ENCODE measurements at regions not wholly inside any gene's neighbourhood (a gene's known extent, or its start where the extent isn't known, plus 50 kb on each side); places are given as distances from the start of the nearest gene placed in this dataset.

DNA sequence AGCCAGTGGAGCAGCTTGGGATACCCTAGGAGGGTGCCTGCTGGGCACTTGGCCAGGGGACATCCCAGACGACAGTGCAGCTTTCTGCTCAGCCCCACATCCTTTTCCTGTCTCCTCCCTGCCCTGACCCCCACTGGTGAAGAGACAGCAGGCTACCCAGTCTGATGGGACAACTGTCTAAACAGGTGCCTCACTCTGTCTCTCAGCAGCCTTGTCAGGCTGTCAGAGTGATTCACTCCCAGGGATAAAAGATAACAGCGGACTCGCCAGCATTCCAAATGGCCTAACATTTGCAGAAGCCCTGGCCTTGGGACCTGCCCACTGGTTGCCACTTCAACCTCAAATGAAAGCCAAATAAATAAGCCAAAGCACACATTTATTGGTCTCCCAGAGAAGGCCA, 318.6 kb upstream of the PLET1 start:
- TF ChIP-seq, protein P1, sequence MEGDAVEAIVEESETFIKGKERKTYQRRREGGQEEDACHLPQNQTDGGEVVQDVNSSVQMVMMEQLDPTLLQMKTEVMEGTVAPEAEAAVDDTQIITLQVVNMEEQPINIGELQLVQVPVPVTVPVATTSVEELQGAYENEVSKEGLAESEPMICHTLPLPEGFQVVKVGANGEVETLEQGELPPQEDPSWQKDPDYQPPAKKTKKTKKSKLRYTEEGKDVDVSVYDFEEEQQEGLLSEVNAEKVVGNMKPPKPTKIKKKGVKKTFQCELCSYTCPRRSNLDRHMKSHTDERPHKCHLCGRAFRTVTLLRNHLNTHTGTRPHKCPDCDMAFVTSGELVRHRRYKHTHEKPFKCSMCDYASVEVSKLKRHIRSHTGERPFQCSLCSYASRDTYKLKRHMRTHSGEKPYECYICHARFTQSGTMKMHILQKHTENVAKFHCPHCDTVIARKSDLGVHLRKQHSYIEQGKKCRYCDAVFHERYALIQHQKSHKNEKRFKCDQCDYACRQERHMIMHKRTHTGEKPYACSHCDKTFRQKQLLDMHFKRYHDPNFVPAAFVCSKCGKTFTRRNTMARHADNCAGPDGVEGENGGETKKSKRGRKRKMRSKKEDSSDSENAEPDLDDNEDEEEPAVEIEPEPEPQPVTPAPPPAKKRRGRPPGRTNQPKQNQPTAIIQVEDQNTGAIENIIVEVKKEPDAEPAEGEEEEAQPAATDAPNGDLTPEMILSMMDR (IDR thresholded peaks at IDR 0.05), result no peak
- no peak for TF ChIP-seq ZFX (IDR thresholded peaks at IDR 0.05; ENCODE audit: borderline replicate concordance)
- H3K27ac ChIP-seq, result no peak overlapping the region

DNA sequence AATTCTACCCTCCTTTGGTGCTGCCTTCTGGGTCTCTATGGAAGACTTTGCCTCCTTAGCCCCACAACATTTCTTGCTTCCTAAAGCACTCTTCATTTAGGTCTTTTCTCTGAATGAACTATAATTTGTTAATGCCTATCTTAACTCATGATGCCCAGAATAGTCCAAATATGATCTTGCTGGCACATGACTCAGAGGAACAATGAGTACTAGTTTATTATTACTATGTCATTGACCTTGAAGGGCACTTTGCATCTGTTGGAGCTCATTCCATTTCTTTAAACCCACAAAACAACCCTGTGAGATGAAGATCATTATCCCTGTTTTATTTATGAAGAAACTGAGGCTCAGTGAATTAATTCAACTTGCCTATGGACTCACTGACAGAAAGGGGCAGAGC, 320.2 kb upstream of the PLET1 start:
- TF ChIP-seq, protein P1 (IDR thresholded peaks at IDR 0.05), result no peak
- TF ChIP-seq ZFX (IDR thresholded peaks at IDR 0.05; ENCODE audit: borderline replicate concordance), result no peak
- no peak overlapping the region for H3K27ac ChIP-seq

DNA sequence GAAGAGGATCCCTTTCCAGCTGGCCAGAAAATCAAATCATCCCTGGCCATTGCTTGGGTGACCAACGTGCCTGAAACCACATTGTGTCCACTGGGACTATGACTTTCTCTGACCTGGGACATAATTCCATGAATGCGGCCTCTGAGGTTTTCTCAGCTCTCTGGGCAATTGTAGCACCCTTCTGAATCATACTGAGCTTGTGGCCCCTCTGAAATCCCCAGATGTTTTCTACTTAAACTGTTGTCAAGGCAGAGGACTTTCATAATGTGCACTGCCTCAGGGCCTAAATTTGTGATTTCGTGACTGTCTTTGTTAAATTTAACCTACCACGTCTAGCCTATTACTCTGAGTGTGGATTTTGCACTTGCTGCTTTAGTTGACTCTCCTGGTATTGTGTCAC, 321.1 kb upstream of the PLET1 start:
- no peak overlapping the region for H3K27ac ChIP-seq
- TF ChIP-seq ZFX (IDR thresholded peaks at IDR 0.05; ENCODE audit: borderline replicate concordance), result no peak
- TF ChIP-seq, protein P1 (IDR thresholded peaks at IDR 0.05), result no peak

DNA sequence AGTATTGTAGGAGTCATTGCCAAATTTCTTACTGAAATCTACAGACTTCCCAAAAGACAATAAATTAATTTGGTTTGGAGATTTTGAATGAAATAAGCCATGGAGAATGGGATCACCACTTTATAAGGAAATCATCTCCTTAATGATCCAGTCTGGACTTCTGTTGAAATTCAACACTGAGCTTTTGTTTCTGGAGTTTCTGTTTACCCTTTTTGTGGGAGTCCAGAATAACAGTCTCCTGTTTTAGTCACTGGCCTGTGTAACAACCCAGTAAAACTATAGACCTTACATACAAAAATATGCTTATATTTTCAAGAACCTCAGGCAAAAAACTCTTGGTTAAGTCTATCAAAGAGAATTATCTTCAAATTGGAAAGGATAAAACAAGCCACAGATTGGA, 321.7 kb upstream of the PLET1 start:
- TF ChIP-seq ZFX (IDR thresholded peaks at IDR 0.05; ENCODE audit: borderline replicate concordance), result no peak
- TF ChIP-seq, protein P1 (IDR thresholded peaks at IDR 0.05), result no peak
- no peak overlapping the region for H3K27ac ChIP-seq

DNA sequence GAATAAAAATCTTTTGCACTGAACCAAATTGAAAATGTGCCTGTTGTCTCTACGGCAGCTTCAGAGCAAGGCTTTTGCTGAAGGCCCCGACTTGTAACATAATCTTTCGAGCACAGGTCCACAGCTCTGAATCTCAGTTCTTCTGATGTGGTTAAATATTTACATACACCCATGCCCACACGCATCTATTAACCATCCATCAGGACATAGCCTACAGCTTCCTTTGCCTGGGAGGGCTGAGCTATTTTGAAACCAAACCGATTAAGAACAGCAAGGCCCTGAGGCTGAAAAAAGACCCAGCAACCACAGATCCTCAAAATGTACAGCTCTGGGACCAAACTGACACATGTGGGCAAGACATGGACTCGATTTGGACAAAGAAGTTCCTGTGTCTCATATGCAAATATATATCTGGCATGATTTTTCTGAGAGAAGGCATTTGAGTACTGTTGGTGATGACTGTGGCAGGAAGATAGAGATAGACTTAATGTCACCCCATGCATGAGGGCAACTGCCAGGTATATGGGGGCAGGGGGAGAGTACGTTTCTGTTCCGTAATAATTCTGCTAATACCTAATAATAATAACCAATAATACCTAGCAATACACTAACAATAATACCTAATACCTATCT, 322.7 kb upstream of the PLET1 start:
- TF ChIP-seq, protein P1 (IDR thresholded peaks at IDR 0.05), result no peak
- no peak for TF ChIP-seq ZFX (IDR thresholded peaks at IDR 0.05; ENCODE audit: borderline replicate concordance)
- H3K27ac ChIP-seq, result no peak overlapping the region

DNA sequence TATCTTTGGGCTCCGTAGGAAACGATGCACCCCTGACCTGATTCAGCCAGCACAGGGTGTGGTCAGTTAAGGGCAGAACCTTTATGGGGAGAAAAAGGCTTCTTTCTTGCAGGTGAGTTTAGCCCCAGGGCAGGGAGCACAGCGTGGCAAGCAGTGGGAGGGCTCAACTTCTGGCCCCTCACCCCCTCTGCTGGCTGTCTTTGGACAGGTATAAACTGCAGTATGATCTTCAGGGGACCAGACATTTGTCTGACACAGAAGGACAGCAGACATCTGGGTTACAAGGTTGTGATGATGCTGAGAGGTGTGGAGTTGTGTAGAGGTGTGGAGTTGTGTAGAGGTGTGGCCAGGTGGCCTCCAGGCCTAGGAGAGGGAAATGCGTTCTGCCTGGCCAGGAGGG, 324.0 kb upstream of the PLET1 start:
- H3K27ac ChIP-seq, result no peak overlapping the region
- no peak for TF ChIP-seq ZFX (IDR thresholded peaks at IDR 0.05; ENCODE audit: borderline replicate concordance)
- TF ChIP-seq, protein P1 (IDR thresholded peaks at IDR 0.05), result no peak

DNA sequence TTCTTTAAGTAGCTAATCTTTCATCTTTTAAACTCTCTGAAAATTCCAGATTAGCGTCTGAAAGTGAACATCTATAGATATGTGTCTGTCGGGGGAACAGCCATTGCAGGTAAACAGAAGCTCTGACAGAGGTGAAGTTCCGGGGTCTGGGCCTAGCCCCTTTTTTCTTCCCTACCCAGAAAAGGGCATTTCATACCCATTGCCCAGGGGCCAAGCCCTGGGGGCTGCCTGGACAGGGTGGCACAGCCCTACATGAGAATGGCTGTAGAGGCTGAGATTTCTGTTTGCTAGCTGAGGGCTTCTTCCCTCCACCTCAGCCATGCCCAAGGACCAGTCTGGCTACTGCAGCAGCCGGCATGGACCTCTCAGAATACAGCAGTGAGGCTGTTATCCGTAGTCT, 327.0 kb upstream of the PLET1 start:
- no peak for TF ChIP-seq ZFX (IDR thresholded peaks at IDR 0.05; ENCODE audit: borderline replicate concordance)
- TF ChIP-seq, protein P1 (IDR thresholded peaks at IDR 0.05), result no peak
- H3K27ac ChIP-seq, result no peak overlapping the region
